T47D (cell line): ENCODE measurements at regions not wholly inside any gene's neighbourhood (a gene's known extent, or its start where the extent isn't known, plus 50 kb on each side); places are given as distances from the start of the nearest gene placed in this dataset.
A peak's percentile ranks its signal among the peaks of the same experiment; 100 is the strongest.

Experiments used
- DNase-seq, 2 experiments: peaks; one replicate each; pipeline versions ENCODE4 v3.0.0 to v3.0.0-alpha.2; 2011 to 2012; ENCODE audit warnings: low read depth in 1 of 2, low spot score in 1 of 2
- JUND ChIP-seq: IDR thresholded peaks from 2 replicates; pipeline ENCODE4 v1.6.1; 2012; ENCODE audit warnings: low read depth
- in situ Hi-C: cut with HindIII; loops from 2 replicates; pipeline ENCODE4 v1.10.0; 2016; ENCODE audit warnings: low sequenced_read_pairs, low pct_unique_long_range_greater_than_20kb

- in situ Hi-C loops = no loop called here
- TF ChIP-seq JUND = no peak
Measured at GRCh38 chr12:38384816-38385378, 68.3 kb downstream of the ALG10B start.

GRCh38 chr12:38385486-38385885 is 68.9 kb downstream of the ALG10B start:
- no peak for DNase-seq
- no peak for TF ChIP-seq JUND
- in situ Hi-C loops = no loop called here

More at GRCh38 chr12:38384816-38385378, 68.3 kb downstream of the ALG10B start:
- peak in 1 of 2 experiments; percentile 21 for DNase-seq

- in situ Hi-C loops = no loop called here
- no peak for TF ChIP-seq JUND
Measured at GRCh38 chr12:38386205-38386985, 69.8 kb downstream of the ALG10B start.

GRCh38 chr12:38389614-38390013 is 73.0 kb downstream of the ALG10B start:
- in situ Hi-C loops = no loop called here
- DNase-seq = no peak
- TF ChIP-seq JUND = no peak

More at GRCh38 chr12:38386205-38386985, 69.8 kb downstream of the ALG10B start:
- DNase-seq = no peak

GRCh38 chr12:38391007-38391406 is 74.4 kb downstream of the ALG10B start:
- DNase-seq = no peak
- TF ChIP-seq JUND = no peak
- in situ Hi-C loops = no loop called here

GRCh38 chr12:38392554-38393144 is 76.1 kb downstream of the ALG10B start:
- in situ Hi-C loops = no loop called here
- no peak for TF ChIP-seq JUND
- no peak for DNase-seq

- TF ChIP-seq JUND = no peak
- no peak for DNase-seq
- in situ Hi-C loops = no loop called here
Measured at GRCh38 chr12:38399711-38400206, 83.2 kb downstream of the ALG10B start.

- DNase-seq = no peak
- TF ChIP-seq JUND = no peak
- in situ Hi-C loops = no loop called here
Measured at GRCh38 chr12:38402811-38403210, 86.2 kb downstream of the ALG10B start.

GRCh38 chr12:38409511-38409910 is 92.9 kb downstream of the ALG10B start:
- no peak for TF ChIP-seq JUND
- in situ Hi-C loops = no loop called here
- no peak for DNase-seq

GRCh38 chr12:38411426-38411825 is 94.9 kb downstream of the ALG10B start:
- in situ Hi-C loops = no loop called here
- no peak for TF ChIP-seq JUND
- no peak for DNase-seq

- no peak for DNase-seq
- TF ChIP-seq JUND = no peak
- in situ Hi-C loops = no loop called here
Measured at GRCh38 chr12:38411946-38412345, 95.4 kb downstream of the ALG10B start.

- DNase-seq = no peak
- in situ Hi-C loops = no loop called here
- no peak for TF ChIP-seq JUND
Measured at GRCh38 chr12:38417101-38417500, 100.5 kb downstream of the ALG10B start.

- no peak for TF ChIP-seq JUND
- in situ Hi-C loops = no loop called here
- DNase-seq = no peak
Measured at GRCh38 chr12:38424436-38424835, 107.9 kb downstream of the ALG10B start.
